ENCODE measurements at regions not wholly inside any gene's neighbourhood (a gene's known extent, or its start where the extent isn't known, plus 50 kb on each side); places are given as distances from the start of the nearest gene placed in this dataset.

- DNase-seq (ENCODE audit: low spot score), result no peak
- no peak for TF ChIP-seq CTCF (IDR thresholded peaks at IDR 0.05; ENCODE audit: extremely low read depth, insufficient read depth, missing control alignments)
- in situ Hi-C loops (cut with MboI; ENCODE audit: low pct_unique_long_range_greater_than_20kb, low sequenced_read_pairs, unreplicated experiment), result no loop called here
Measured at GRCh38 chr2:43057742-43058725, 168.4 kb downstream of the ZFP36L2 start.

DNA sequence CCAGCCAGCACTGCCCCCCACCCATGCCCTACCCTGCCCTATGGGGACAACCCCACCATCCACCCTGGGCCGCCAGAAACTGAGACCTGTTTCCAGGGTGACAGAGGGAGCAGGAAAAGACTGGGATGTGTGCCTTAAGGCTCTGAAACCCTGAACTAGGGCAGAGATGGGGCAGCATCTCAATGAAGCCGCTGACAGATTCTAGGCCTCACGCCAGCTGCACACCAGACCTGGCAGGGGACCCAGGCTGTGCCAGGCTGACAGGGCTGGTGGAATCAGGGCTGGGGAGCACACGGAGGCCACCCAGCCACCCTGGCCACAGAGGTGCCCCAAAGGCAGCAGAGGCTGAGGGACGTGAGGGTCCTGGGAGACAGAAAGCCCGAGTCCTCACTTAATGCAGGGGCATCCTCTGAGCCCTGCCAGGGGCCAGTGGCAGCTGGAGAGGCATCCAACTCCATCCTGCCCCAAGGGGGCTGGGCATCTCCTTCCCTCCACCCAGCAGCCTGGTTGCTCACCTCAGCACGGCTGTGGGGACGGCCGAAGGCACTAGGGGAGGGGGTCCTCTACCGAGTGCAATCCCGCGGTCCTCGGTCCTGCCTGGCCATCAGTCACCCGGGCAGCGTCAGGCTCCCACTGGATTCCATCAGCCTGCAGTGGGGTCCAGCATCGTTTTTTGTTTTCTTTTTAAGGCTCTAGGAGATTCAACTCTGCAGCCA is 169.2 kb downstream of the ZFP36L2 start:
- no peak for TF ChIP-seq CTCF (IDR thresholded peaks at IDR 0.05; ENCODE audit: extremely low read depth, insufficient read depth, missing control alignments)
- in situ Hi-C loops (cut with MboI; ENCODE audit: low pct_unique_long_range_greater_than_20kb, low sequenced_read_pairs, unreplicated experiment), result no loop called here
- DNase-seq (ENCODE audit: low spot score), result no peak

- DNase-seq (ENCODE audit: low spot score), result no peak
- in situ Hi-C loops (cut with MboI; ENCODE audit: low pct_unique_long_range_greater_than_20kb, low sequenced_read_pairs, unreplicated experiment), result no loop called here
- no peak for TF ChIP-seq CTCF (IDR thresholded peaks at IDR 0.05; ENCODE audit: extremely low read depth, insufficient read depth, missing control alignments)
Measured at GRCh38 chr2:43055985-43056384, 170.4 kb downstream of the ZFP36L2 start.

- TF ChIP-seq CTCF (IDR thresholded peaks at IDR 0.05; ENCODE audit: extremely low read depth, insufficient read depth, missing control alignments), result no peak
- DNase-seq (ENCODE audit: low spot score), result no peak
- in situ Hi-C loops (cut with MboI; ENCODE audit: low pct_unique_long_range_greater_than_20kb, low sequenced_read_pairs, unreplicated experiment), result no loop called here
Measured at GRCh38 chr2:43055086-43055912, 171.1 kb downstream of the ZFP36L2 start.

GRCh38 chr2:43054367-43054766 is 172.0 kb downstream of the ZFP36L2 start:
- in situ Hi-C loops (cut with MboI; ENCODE audit: low pct_unique_long_range_greater_than_20kb, low sequenced_read_pairs, unreplicated experiment), result no loop called here
- no peak for DNase-seq (ENCODE audit: low spot score)
- no peak for TF ChIP-seq CTCF (IDR thresholded peaks at IDR 0.05; ENCODE audit: extremely low read depth, insufficient read depth, missing control alignments)

DNA sequence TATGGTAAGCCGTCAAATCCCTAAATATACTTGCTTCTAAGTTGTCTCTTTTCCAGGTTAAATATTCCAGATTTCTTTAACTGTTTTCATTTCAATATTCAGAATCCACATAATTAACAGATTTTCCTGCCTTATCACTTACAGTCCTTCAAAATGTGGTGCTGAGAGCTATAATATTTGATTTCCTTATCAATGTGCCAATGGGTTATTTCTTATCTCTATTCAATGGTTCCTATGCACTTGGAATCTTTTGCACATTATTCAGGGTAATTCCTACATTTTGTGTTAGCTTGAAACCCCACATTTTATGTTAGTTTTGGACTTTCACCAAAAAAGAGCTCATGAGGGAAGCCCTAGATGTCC is 173.5 kb downstream of the ZFP36L2 start:
- TF ChIP-seq CTCF (IDR thresholded peaks at IDR 0.05; ENCODE audit: extremely low read depth, insufficient read depth, missing control alignments), result no peak
- no peak for DNase-seq (ENCODE audit: low spot score)
- in situ Hi-C loops (cut with MboI; ENCODE audit: low pct_unique_long_range_greater_than_20kb, low sequenced_read_pairs, unreplicated experiment), result no loop called here
